GM18909 (cell line): ENCODE measurements at regions not wholly inside any gene's neighbourhood (a gene's known extent, or its start where the extent isn't known, plus 50 kb on each side); places are given as distances from the start of the nearest gene placed in this dataset.
"Not testable (repeated sequence)": the region's sequence is repeated elsewhere in the genome, so short reads cannot be mapped to it uniquely, and the experiment has no call there.

ENCODE experiments used
- ATAC-seq: cut with Tn5 transposase; IDR thresholded peaks from one replicate; pipeline ENCODE4 v1.9.1; 2021; ENCODE audit warnings: mild to moderate bottlenecking; ENCODE audit not compliant: unreplicated experiment, poor library complexity

DNA sequence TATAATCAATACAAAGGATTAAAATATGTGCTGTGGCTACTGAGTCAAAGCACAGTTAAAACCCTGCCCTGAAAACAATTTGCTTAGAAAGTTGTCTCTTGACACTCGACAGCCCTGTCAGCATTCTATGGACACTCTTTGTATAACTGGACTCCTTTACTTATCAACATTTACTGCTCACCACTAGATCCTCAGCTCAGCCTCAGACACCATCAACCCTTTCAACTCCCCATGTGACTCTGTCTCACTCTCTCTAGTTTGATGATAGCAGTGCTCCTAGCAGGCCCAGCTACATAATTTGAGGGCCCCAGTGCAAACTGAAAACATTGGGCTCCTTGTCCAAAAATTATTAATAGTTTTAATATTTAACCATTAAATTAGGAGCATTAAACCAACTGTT is 181.8 kb downstream of the TENT5A start:
- no peak for ATAC-seq

DNA sequence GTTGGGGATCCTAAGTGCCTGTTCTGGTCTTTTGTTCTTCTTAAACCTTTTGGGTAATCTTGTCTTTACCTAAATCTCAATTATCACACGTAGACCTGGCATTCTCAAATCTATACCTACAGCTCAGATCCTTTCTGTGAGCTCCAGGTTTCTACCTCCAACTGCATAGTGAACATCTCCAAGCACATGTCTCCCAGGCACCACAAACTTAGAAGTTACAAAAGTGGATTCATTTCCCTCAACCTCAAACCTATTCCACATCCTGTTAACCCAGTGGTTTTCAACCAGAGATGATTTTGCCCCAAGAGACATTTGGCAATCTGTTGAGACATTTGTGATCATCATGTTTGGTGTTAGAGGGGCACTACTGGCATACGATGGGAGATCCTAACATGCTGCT is 183.5 kb downstream of the TENT5A start:
- ATAC-seq, result no peak

DNA sequence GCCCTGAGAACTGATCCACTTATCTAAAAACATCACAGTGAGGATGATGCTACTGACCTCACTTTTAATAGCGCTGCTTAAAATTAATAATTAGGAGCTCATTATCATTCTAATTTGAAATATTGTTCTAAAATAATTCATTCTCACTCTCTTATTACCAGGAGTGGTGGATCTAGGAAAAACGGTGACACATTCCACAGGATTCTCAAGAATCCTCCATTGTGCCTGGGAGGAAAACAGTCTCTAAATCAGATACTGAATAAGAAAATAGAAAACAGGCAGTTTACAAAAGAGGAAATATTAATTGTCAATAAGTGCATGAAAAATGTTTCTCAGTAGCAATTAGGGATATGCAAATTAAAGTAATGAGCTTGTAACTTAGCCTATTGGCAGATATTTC is 187.4 kb downstream of the TENT5A start:
- no peak for ATAC-seq

DNA sequence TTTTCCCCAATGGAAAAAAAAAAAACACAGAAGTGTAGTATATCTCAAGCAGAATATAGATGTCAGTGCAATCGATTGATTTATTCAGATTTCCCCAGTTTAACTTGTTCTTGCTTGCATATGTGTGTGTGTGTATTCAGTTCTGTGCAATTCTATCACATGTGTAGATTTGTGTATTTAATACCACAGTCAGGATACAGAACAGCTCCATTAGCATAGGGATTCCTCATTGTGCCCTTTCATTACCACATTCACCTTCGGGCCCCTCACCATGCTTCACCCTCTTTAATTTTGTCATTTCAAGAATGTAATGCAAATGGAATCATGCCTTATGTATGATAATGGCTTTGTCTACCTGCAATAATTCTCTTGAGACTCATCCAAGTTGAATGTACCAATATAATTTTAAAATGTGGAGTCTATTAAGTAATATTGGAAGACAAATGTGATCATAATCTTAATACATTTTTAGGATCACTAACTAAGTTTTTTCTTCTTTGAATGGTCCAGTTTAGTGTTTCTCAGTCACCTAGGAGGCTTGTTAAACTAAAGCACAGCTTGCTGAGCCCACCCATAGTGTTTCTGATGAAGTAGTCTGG is 187.9 kb downstream of the TENT5A start:
- ATAC-seq, result no peak

DNA sequence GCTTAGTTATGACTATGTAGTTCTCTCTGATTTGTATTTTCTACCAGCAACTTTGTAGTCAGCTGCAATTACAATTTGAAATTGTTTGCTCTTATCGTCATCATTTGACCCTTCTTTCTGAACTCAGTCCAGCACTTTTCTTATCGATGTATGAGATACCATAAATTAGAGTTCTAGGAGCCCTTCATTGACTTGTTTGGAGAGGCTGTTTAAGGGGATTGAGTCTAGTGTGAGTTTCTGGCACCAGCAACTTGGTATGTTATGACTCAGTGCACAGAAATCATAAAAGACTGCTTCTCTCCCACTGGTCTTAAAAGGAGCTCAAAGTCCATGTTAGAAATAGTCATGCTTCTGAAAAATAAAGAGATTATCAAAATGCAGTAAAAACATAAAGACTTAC is 190.3 kb downstream of the TENT5A start:
- ATAC-seq, result no peak

DNA sequence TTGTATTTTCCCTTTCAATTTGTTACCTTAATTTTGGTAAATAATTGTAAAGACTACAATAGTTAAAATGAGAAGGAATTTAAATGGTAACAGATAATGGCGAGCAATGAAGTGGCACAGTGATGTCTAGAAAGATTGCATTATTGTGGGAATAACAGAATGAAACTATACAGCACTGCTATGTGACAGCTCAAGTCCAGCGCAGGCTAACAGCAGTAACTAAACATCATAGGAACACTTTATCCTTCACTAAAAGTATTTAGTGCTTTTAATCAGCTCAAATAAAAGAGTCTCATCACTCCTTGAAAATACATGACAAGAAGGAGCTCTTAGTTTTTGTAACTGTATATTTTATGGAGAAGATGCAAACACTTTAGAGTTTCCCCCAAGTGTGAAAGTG is 190.8 kb downstream of the TENT5A start:
- ATAC-seq, result no peak

DNA sequence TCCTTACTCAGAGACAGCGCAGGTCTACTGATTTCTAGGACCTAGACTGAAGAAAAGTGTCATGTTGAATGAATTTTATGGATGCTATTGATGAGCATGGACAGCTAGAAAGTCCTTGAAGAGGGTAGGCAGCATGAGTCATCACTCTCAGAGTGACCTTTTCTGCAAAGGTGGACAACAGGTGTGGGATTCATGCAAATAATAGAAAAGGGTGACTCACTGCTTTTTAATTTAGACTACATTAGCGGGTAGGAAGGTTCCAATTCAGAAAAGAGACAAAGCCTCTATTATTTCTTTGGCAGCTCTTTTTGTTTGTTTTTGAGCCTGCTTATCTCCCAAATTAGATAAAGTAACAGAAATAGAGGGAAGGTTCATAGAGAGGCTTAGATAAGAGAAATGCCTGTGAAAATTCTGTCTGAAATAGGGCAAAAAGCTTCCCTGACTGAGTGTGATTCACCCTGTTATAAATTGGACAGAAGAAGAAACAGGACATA is 191.4 kb downstream of the TENT5A start:
- no peak for ATAC-seq

DNA sequence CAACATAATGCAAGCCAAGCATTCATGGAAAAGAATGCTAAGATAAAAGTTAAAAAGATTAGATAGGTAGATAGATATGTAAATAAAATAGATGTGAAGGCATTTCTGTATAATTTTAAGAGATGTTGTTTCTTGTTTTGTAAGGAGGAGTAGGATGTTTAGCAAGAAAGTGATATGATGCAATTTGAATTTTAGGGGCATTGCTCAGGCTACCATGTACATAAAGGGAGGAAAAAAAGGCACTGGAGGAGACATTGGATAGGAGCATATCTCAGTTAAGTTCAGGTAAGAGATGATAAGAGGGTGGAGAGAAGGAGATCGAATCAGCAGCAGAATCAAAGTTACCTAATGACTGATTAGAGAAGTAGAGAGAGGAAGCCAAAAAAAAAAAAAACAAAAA is 194.7 kb downstream of the TENT5A start:
- ATAC-seq, result no peak

DNA sequence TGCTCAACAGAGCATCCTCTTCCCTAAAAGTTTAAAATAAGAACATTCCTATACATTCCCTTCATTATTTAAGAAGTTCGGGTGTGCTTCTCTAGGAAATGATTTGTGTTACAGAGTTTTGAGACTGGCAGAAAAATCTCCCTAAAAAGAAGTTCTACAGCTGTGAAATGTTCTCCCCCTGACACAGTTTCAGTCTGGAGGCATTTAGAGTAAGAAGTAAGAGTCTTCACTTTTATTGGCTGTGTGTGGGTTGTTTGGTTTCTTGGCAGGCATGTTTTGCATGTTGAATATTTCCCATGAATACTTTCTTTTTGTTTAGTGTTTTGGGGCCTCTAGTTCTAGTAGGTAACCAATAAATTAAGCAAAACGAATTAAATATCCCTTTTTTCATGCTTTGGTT is 195.9 kb downstream of the TENT5A start:
- ATAC-seq, result no peak

DNA sequence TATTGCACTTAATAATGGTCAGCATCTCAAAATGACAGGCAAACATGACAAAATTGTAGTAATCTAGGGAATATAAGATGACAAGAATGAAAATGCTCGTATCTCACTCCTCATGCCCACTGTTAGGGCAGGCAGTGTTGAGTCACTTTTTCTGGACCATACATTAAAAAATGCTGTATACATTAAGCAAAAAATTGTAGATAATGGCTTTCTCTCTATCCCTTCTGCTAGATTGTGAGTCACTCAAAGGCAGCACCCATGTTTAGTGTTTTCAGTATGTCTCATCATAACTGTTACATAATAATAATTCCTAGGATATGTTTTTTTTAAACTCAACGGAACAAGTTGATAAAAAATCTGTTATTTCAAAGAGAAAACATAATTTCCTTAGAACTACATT is 199.3 kb downstream of the TENT5A start:
- ATAC-seq, result no peak

DNA sequence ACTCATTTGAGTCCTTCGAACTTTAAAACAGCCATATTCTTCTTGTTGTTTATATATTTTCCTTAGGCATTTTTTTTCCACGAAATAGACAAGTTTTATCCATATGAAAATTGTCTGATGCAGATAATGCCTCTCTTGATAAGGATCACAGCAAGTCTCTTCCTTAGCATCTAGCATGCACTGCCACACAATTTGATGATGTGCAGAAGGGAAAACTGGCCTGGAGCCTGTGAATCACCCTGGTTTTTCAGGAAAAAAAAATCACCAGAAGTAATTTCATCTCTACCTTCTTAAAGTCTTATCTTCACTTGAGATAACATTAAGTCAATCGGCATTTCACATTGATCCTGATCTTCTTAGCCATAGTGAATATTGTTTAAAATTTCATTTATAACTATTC is 199.8 kb downstream of the TENT5A start:
- ATAC-seq, result no peak

DNA sequence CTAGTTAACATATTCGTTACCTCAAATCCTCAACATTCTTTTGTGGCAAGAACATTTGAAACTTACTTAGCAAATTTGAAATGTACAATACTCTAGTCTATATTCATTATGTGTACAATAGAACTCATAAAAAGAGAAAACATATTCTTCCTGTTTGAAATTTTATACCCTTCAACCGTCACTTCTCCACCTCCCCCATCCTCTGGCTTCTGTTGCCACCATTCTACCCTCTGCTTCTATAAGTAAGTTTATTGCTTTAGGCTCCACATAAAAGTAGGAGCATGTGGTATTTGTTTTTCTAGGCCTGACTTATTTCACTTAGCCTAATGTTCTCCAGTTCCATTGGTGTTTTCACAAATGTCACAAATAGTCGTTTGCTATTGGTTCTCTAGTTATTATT is 205.3 kb downstream of the TENT5A start:
- ATAC-seq, result no peak

DNA sequence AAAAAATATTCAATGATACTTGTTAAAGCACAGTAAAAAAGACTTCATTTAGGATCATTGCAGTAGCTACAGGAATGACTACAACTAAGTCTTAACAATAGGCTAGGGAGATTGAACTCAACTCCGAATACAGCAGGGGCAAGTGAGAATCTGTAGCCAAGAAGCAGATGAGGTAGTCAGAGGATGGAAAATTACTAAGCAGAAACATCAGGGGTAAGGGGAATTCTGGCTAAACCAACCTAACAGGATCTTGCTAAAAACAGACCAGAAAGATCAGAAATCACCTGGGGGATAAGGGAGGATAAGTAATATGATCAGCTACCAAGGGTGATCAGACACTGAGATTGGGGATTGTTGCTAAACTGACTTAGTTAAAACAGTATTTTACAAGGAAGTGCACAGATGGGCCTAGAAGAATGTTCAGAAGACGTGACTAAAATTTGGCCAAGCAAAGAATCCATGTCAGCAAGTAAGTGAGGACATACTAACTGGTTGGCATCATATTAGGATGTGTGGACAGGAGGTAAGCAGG is 217.5 kb downstream of the TENT5A start:
- ATAC-seq, result no peak

DNA sequence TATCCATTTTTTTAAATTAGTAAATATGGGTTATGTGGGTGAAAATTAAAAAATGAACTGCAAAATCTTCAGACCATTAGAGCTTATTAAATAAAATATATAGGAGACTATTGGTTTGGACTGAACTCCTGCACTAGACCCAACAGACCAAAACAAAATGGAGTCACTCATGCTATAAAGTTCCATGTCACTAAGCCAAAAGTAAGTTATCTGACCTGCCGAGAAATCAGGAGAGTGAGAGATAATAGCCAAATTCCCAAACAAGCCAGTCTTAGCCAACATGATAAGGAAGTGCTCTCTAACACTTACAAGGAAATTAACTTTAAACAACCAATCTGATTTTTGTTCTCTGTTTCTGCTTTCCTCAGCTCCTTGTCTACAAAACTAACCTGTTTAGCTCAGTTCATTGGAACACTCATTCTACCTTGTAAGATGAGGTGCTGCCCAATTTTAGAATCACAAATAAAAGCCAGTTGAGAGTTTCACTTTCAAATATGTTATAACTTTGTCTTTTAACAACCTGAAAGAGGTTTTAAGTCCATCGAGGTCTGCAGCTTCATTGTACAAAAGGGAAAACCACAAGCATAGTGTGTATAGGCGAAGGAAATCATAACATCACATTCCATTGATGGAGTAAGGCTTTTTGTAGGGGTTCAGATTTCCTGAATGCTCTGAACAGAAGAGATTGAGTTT is 220.5 kb downstream of the TENT5A start:
- no peak for ATAC-seq

DNA sequence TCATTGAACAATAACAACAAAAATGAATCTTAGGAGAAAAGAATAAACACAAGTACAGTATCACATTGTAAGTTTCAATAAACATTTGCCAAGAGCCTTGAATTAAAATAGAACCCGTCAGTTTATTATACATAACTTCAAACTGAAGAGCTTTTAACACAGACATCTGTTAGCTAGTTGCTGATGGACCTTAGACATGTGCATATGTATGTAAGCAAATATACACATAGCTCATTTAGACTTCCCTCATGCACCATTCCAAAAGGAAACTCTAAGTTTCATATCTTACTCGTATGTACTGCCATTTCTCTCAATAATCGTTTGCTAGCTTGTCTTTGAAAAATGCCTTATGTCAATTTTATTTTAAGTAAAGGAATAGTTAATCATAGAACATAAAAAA is 235.0 kb downstream of the TENT5A start:
- ATAC-seq, result no peak

DNA sequence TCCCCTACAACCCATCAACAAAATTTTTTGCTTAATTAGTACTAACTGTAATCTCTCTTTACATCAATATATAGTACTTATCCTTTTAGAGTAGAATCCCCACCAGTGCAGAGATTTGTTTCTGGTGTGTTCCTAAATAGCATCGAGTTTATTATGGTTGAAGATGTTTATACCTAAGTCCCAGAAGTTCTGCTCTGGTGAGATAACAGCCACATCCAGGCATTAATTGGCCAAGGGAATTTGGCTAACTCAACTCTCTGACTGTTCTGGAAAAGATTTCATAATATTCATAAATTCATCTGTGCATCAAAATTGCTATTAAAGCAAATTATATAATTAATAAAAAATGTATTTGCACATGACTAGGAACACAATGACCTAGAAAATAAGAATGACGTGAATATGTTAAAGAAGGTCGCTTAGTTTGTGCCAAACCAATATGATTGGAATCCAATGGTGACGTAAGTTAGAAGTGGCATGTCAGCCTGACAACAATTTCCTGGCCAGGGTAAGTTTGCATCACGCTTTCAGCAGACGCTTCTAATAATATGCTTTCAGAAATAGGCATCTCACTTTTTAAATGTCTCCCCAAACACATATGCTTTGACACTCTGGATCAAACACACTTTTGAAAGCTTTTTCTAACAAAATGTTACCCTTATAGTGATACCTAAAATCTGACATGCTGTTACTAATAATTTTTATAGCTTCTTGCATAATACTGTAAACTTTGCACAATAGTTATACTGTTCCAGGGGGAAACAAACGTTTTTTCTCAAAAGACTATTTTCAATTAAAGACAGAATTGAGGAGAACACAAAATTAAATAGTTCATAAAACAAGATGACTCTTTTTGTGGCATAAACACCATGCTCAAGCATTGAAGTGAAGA is 236.7 kb downstream of the TENT5A start:
- no peak for ATAC-seq

DNA sequence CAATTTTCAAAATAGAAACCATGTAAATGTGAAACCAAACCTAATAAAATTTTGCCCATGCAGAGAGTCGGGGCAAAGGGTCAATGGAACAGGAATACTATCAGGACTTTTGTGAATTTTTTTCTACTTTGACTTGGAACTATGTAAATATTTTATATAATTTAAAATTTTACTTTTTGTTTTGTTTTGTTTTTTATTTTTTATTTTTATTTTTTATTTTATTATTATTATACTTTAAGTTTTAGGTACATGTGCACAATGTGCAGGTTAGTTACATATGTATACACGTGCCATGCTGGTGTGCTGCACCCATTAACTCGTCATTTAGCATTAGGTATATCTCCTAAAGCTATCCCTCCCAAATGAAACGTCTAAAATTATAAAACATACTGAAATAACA is 238.3 kb downstream of the TENT5A start:
- ATAC-seq, result not testable (repeated sequence)

DNA sequence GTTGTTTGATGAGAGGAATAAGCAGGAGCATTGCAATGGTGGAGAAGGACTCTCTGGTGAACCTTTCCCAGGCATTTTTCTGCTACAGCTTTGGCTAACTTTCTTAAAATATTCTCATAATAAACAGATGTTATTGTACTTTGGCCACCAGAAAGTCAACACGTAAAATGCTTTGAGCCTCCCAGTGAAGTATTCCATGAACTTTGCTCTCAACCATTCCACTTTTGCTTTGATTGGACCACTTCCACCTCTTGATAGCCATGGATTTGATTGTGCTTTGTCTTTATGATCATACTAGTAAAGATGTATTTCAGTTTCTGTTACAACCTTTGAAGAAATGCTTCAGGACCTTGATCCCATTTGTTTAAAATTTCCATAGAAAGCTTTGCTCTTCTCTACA is 241.1 kb downstream of the TENT5A start:
- no peak for ATAC-seq

DNA sequence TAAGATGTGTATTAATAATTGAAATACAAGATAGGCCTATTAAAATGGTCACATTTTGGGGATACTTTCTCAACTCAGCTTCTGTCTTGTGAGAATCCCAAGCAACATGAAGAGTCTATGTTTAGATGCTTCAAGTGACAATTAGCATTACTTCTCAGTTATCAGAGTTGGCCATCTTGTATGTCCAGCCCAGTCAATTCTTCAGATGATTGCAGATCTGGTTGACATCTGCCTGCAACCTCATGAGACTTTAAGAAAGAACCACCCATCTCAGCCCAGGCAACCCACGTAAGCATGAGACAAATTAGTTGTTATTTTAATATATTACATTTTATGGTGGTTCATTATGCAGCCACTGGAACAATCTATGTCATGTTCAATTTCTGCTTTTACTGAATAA is 256.5 kb downstream of the TENT5A start:
- no peak for ATAC-seq

DNA sequence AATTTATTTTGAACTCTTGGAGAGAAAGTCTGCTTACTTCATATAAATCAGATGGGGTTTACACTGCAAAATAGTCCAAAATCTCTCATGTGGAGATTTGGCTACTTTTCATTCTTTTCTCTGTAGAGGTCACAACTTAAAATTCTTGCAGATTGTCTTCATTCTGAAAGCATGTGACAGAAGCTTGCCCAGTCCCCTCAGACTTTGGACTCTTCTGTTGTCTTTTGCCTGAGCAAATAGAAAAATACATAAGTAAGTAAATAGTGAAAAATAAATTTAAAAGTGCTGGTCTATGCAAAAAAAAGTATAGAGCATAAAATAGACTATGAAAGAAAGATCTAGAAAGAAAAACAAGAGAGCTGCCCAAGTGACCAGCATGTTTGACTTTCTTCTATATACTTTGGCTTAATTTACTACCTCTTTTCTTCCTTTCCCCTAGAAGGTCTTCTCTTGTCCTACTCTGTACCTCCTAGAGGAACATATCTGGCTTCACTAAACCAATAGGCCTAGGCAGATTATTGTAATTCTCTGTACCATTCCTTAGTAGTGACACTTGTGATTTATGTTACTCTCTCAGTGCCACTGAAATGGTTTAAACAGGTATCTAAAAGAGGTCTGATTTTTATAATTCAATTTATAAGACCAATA is 260.9 kb downstream of the TENT5A start:
- no peak for ATAC-seq

DNA sequence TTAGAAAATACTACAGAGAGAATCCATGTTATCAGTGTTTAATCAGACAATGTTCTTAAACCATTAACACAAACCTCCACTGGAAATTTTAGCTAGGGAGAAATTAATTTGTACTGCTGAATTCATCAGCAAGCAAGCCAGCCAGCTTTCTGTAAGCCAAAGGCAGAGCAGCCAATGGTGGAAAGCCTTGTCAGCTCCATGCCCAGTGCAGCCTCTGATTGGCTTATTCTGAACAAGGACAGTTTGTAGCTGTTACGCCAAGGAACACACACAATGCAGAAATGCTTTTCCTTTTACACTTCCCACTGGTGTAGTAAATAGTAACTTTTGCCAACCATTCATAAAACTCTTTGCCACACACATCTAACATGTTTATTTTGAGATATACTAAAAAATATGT is 265.0 kb downstream of the TENT5A start:
- ATAC-seq, result no peak
